Hematopoietic multipotent progenitor cell treated with erythropoietin and hydrocortisone succinate and interleukin-3 and kit ligand, for 8 days (in vitro differentiated cells): ENCODE measurements at regions not wholly inside any gene's neighbourhood (a gene's known extent, or its start where the extent isn't known, plus 50 kb on each side); places are given as distances from the start of the nearest gene placed in this dataset.

Experiments used
- DNase-seq: peaks from one replicate; pipeline ENCODE4 v3.0.0-alpha.2; 2015

- DNase-seq, result no peak
Measured at GRCh38 chr5:3736926-3737325, 141.3 kb downstream of the IRX1 start.

GRCh38 chr5:3738919-3739318 lies 143.3 kb downstream of the IRX1 start:
- no peak for DNase-seq

- DNase-seq, result no peak
Measured at GRCh38 chr5:3740546-3741373, 145.1 kb downstream of the IRX1 start.

GRCh38 chr5:3741374-3741770 lies 145.7 kb downstream of the IRX1 start:
- DNase-seq, result no peak

GRCh38 chr5:3742750-3743149 lies 147.1 kb downstream of the IRX1 start:
- DNase-seq, result no peak

GRCh38 chr5:3751846-3752245 lies 156.2 kb downstream of the IRX1 start:
- no peak for DNase-seq

GRCh38 chr5:3778000-3778550 lies 182.4 kb downstream of the IRX1 start:
- DNase-seq, result peak; percentile 85

GRCh38 chr5:3778945-3779344 lies 183.3 kb downstream of the IRX1 start:
- no peak for DNase-seq

- DNase-seq, result no peak
Measured at GRCh38 chr5:3780278-3780677, 184.6 kb downstream of the IRX1 start.

- DNase-seq, result no peak
Measured at GRCh38 chr5:3780907-3781306, 185.3 kb downstream of the IRX1 start.

GRCh38 chr5:3784854-3785253 lies 189.2 kb downstream of the IRX1 start:
- no peak for DNase-seq

- DNase-seq, result no peak
Measured at GRCh38 chr5:3786165-3786564, 190.5 kb downstream of the IRX1 start.

GRCh38 chr5:3786891-3787430 lies 191.3 kb downstream of the IRX1 start:
- no peak for DNase-seq

- no peak for DNase-seq
Measured at GRCh38 chr5:3787604-3788003, 192.0 kb downstream of the IRX1 start.

GRCh38 chr5:3789519-3790193 lies 194.0 kb downstream of the IRX1 start:
- DNase-seq, result no peak

- DNase-seq, result no peak
Measured at GRCh38 chr5:3793162-3793561, 197.5 kb downstream of the IRX1 start.

GRCh38 chr5:3794611-3795010 lies 199.0 kb downstream of the IRX1 start:
- DNase-seq, result no peak

- DNase-seq, result no peak
Measured at GRCh38 chr5:3796736-3797135, 201.1 kb downstream of the IRX1 start.

- no peak for DNase-seq
Measured at GRCh38 chr5:3801967-3802366, 206.3 kb downstream of the IRX1 start.

GRCh38 chr5:3809455-3809854 lies 213.8 kb downstream of the IRX1 start:
- no peak for DNase-seq

GRCh38 chr5:3811116-3811515 lies 215.5 kb downstream of the IRX1 start:
- no peak for DNase-seq

- no peak for DNase-seq
Measured at GRCh38 chr5:3818624-3819023, 223.0 kb downstream of the IRX1 start.

- DNase-seq, result no peak
Measured at GRCh38 chr5:3825531-3826451, 230.2 kb downstream of the IRX1 start.
